GM12872 (cell line): ENCODE measurements at regions not wholly inside any gene's neighbourhood (a gene's known extent, or its start where the extent isn't known, plus 50 kb on each side); places are given as distances from the start of the nearest gene placed in this dataset.
A peak's percentile ranks its signal among the peaks of the same experiment; 100 is the strongest.

ENCODE experiments used
- TF ChIP-seq, protein P1 (sequence below): IDR thresholded peaks from 3 replicates; pipeline ENCODE4 v1.5.1; 2011; ENCODE audit warnings: low read depth, mild to moderate bottlenecking, low read length, moderate library complexity; ENCODE audit not compliant: insufficient read depth

- TF ChIP-seq, protein P1, sequence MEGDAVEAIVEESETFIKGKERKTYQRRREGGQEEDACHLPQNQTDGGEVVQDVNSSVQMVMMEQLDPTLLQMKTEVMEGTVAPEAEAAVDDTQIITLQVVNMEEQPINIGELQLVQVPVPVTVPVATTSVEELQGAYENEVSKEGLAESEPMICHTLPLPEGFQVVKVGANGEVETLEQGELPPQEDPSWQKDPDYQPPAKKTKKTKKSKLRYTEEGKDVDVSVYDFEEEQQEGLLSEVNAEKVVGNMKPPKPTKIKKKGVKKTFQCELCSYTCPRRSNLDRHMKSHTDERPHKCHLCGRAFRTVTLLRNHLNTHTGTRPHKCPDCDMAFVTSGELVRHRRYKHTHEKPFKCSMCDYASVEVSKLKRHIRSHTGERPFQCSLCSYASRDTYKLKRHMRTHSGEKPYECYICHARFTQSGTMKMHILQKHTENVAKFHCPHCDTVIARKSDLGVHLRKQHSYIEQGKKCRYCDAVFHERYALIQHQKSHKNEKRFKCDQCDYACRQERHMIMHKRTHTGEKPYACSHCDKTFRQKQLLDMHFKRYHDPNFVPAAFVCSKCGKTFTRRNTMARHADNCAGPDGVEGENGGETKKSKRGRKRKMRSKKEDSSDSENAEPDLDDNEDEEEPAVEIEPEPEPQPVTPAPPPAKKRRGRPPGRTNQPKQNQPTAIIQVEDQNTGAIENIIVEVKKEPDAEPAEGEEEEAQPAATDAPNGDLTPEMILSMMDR = no peak
These were observed 261.6 kb upstream of the VLDLR start for GRCh38 chr9:2359891-2360471.

- TF ChIP-seq, protein P1 = no peak
These were observed 259.4 kb upstream of the VLDLR start for GRCh38 chr9:2362150-2362549.

GRCh38 chr9:2363138-2363745 lies 258.3 kb upstream of the VLDLR start:
- TF ChIP-seq, protein P1 = no peak

- TF ChIP-seq, protein P1 = no peak
These were observed 257.8 kb upstream of the VLDLR start for GRCh38 chr9:2363781-2364180.

DNA sequence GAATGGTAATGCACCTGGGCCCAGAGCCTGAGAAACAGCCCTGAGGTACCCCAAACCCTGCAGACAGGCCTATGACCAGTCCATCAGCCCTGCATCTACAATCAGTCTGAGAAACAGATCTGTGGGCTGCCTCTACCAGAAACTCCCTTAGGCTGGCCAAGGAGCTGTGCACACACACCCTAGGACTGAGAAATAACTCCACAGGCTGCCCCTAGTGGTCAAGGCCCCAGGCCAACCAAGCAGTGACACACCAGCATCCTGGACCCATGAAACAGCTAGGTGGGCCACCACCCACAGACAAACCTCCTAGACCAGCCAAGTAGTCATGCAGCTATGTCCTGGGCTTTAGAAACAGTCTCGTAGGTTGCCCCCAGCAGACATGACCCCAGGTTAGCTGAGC lies 253.6 kb upstream of the VLDLR start:
- TF ChIP-seq, protein P1 = peak; percentile 37; the same call in 1 of the 3 replicates

- TF ChIP-seq, protein P1 = no peak
These were observed 247.9 kb upstream of the VLDLR start for GRCh38 chr9:2373648-2374047.

GRCh38 chr9:2375114-2375513 lies 246.5 kb upstream of the VLDLR start:
- TF ChIP-seq, protein P1 = no peak
